Breast epithelium (tissue), 4 donors: ENCODE measurements at regions not wholly inside any gene's neighbourhood (a gene's known extent, or its start where the extent isn't known, plus 50 kb on each side); places are given as distances from the start of the nearest gene placed in this dataset.
"Not testable (repeated sequence)": the region's sequence is repeated elsewhere in the genome, so short reads cannot be mapped to it uniquely, and the experiment has no call there.

ENCODE experiments used
- DNase-seq, 2 donors: peaks; one replicate each; pipeline ENCODE4 v3.0.0-alpha.2; 2019; ENCODE audit warnings: low spot score in 2 of 2
- H3K27ac ChIP-seq, 2 donors: fragments of 200-600 bp; sonication (generic) in 1 of 2; one replicate each; pipeline ENCODE4 v1.5.1; 2016 to 2019; ENCODE audit warnings: mild to moderate bottlenecking in 1 of 2
- H3K27me3 ChIP-seq, 2 donors: fragments of 200-600 bp; sonication (generic) in 1 of 2; one replicate each; pipeline versions ENCODE4 v1.5.1 to v1.6.0; 2017 to 2019; ENCODE audit warnings: control low read depth in 1 of 2, mild to moderate bottlenecking in 1 of 2
- H3K36me3 ChIP-seq: fragments of 200-600 bp; one replicate; pipeline ENCODE4 v1.5.1; 2019
- H3K4me1 ChIP-seq, 2 donors: fragments of 200-600 bp; sonication (generic); one replicate each; pipeline ENCODE4 v1.5.1; 2016 to 2019; ENCODE audit warnings: control low read depth in 1 of 2
- H3K4me3 ChIP-seq, 3 donors: fragments of 200-600 bp; sonication (generic); 1 replicate in 2 of 3; 2 replicates in 1 of 3; pipeline ENCODE4 v1.5.1; 2016 to 2019; ENCODE audit warnings: mild to moderate bottlenecking in 3 of 3, moderate library complexity in 2 of 3
- H3K9me3 ChIP-seq, 2 donors: fragments of 200-600 bp; sonication (generic) in 1 of 2; one replicate each; pipeline ENCODE4 v1.5.1; 2016 to 2019; ENCODE audit warnings: control low read depth in 1 of 2
- POLR2A ChIP-seq: fragments of 450-650 bp; IDR thresholded peaks from one replicate; pipeline ENCODE4 v1.6.1; 2016; ENCODE audit warnings: antibody characterized with exemption, mild to moderate bottlenecking, moderate library complexity
- POLR2AphosphoS5 ChIP-seq, 3 donors: sonication (generic); formaldehyde crosslinking; IDR thresholded peaks; one replicate each; pipeline ENCODE4 v1.6.1; 2017; ENCODE audit warnings: antibody characterized with exemption in 3 of 3
- intact Hi-C: fragments of 100-400 bp; cut with DNase I; formaldehyde crosslinking; loops from one replicate; pipeline ENCODE4 v1.15.1; 2023; ENCODE audit warnings: low total_unique reads
- TF ChIP-seq, protein P1 (sequence below), 3 donors: fragments of 450-650 bp; IDR thresholded peaks; one replicate each; pipeline ENCODE4 v1.5.1; 2016 to 2017; ENCODE audit warnings: antibody characterized with exemption in 3 of 3, mild to moderate bottlenecking in 3 of 3, moderate library complexity in 3 of 3

DNA sequence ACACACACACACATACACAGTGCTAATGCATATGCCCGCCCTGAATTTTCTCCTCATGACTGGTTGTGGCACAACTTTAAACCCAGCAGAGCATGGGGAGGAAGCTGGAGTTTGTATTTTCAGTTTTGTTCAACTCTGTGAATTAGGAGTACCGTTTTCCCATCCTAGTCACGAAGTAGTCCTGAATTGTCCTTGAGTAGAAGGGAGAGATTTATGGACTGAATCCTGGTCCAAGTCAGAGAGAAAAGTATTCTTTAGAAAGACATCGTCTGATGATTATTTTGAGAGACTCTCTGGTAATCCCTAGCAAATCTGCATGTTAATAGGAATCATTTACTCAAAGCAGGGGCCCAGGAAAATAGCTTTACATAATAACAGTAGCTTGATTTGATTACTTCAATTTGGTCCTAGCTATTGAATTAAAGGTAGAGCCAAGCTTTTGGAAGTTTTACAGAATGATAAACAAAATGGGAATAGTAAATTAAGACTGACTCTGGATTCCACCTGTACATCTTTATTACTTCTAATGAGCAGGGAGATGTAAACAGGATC is 60.5 kb upstream of the OLIG2 start:
- intact Hi-C loops = no loop called here
- Histone ChIP-seq H3K27me3 (peaks cover 0 to 21% of the 10 kb centered on the region in 2 donors), H3K36me3 (no peaks in the 10 kb centered on the region), H3K27ac (no peak overlapping the region), H3K4me1 (no peaks in the 10 kb centered on the region), H3K9me3 (no peaks in the 10 kb centered on the region), H3K4me3 (no peak overlapping the region)
- TF ChIP-seq POLR2A (no peak), POLR2AphosphoS5 (IDR thresholded peaks at IDR 0.05) (no peak)
- TF ChIP-seq, protein P1, sequence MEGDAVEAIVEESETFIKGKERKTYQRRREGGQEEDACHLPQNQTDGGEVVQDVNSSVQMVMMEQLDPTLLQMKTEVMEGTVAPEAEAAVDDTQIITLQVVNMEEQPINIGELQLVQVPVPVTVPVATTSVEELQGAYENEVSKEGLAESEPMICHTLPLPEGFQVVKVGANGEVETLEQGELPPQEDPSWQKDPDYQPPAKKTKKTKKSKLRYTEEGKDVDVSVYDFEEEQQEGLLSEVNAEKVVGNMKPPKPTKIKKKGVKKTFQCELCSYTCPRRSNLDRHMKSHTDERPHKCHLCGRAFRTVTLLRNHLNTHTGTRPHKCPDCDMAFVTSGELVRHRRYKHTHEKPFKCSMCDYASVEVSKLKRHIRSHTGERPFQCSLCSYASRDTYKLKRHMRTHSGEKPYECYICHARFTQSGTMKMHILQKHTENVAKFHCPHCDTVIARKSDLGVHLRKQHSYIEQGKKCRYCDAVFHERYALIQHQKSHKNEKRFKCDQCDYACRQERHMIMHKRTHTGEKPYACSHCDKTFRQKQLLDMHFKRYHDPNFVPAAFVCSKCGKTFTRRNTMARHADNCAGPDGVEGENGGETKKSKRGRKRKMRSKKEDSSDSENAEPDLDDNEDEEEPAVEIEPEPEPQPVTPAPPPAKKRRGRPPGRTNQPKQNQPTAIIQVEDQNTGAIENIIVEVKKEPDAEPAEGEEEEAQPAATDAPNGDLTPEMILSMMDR (IDR thresholded peaks at IDR 0.05) = no peak
- DNase-seq = no peak

DNA sequence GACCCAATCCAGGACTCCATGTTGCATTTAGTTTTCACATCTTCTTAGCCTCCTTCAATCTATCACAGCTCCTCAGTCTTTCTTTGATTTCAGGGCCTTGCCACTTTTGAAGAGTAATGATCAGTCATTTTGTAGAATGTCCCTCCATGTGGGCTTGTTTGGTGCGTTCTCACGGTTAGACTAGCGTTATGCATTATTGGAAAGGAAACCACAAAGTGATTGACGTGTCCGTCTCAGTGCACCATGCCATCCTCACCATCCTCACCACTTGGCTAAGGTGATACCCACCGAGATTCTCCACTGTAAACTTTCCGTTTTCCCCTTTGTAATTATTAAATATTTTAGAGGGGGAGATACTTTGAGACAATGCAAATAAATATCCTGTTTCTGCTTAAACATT is 59.6 kb upstream of the OLIG2 start:
- Histone ChIP-seq H3K27me3 (peaks cover 0 to 17% of the 10 kb centered on the region in 2 donors), H3K4me3 (no peak overlapping the region), H3K9me3 (no peaks in the 10 kb centered on the region), H3K36me3 (no peaks in the 10 kb centered on the region), H3K4me1 (no peaks in the 10 kb centered on the region), H3K27ac (no peak overlapping the region)
- no peak for TF ChIP-seq POLR2A
- no peak for TF ChIP-seq POLR2AphosphoS5 (IDR thresholded peaks at IDR 0.05)
- TF ChIP-seq, protein P1 (IDR thresholded peaks at IDR 0.05) = no peak
- intact Hi-C loops = no loop called here
- no peak for DNase-seq

DNA sequence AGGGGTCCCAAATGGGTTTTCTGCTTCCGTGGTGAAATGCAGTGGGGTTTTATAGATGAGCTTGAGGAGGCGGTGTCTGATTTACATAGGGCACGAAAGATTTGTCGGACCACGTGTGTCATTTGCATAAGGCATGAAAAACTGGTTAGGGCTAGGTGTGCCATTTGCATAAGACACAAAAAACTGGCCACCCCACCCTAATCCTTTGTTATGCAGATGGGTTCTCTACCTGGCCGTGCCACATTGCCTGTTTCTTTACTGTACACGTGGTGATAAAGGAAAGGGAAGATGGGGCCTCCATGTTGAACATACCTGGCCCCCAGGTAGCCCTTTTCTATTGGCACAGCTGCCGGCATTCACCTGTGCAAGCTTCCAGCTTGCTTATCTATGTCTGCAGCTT is 57.6 kb upstream of the OLIG2 start:
- DNase-seq, H3K9me3 ChIP-seq, H3K27me3 ChIP-seq, H3K4me3 ChIP-seq, H3K27ac ChIP-seq, intact Hi-C loops, H3K36me3 ChIP-seq, H3K4me1 ChIP-seq: not testable (repeated sequence)

DNA sequence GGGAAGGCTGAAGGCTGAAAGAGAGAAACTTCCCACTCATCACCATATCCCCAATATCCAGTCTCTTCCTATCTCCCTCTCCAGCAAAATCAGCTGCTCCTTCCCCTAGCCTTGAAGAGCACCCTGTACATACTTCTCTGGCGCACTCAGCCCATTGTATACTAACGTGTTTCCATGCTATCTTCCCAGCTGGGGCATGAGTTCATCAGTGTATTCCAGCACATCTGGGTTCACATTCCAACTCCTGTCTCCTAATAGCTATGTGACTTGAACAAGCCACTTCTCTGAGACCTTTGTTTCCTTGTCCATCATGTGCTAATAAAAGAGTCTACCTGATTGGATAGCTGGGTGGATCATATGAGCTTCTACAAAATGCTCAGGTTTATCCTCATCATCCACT is 51.1 kb upstream of the OLIG2 start:
- Histone ChIP-seq H3K27me3 (peaks cover 0 to 14% of the 10 kb centered on the region in 2 donors), H3K9me3 (no peaks in the 10 kb centered on the region), H3K27ac (no peak overlapping the region), H3K4me1 (no peaks in the 10 kb centered on the region), H3K4me3 (no peak overlapping the region), H3K36me3 (no peaks in the 10 kb centered on the region)
- intact Hi-C loops = no loop called here
- no peak for TF ChIP-seq POLR2AphosphoS5 (IDR thresholded peaks at IDR 0.05)
- no peak for TF ChIP-seq POLR2A
- TF ChIP-seq, protein P1 (IDR thresholded peaks at IDR 0.05) = no peak
- DNase-seq = no peak

DNA sequence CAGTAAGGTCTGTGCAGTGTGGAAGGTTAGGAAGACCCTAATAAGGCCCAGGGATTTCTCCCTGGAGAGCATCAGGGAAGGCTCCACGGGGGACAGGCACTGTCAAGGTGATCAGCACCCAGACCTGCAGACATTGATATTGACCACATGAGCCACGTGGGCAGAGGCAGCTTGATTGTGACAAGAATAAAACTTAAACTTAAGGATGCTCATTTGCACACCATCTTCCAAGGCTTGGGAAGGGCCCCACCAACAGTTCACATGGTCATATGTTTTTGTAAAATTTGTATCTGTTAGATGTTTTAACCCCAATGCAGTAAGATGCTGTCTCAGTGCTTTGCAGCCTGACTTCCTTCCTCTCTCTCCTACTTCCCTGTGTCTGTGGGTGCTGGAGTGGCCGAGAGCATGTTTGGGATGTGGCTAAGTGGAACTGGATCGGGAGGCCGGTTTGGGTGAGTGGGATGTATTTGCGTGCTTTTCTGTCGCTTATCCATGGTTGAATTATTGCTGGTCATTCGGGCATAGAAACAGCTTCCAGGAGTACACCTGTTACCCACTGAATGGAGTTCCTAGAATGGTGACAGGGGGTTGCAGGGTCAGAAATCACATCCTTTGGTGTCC is 49.8 kb upstream of the OLIG2 start:
- H3K36me3 ChIP-seq = no peaks in the 10 kb centered on the region
- intact Hi-C loops = no loop called here
- peaks cover 0 to 14% of the 10 kb centered on the region in 2 donors for H3K27me3 ChIP-seq
- H3K4me3 ChIP-seq = no peak overlapping the region
- TF ChIP-seq POLR2AphosphoS5 (IDR thresholded peaks at IDR 0.05) = no peak
- TF ChIP-seq POLR2A = no peak
- TF ChIP-seq, protein P1 (IDR thresholded peaks at IDR 0.05) = no peak
- H3K27ac ChIP-seq = no peak overlapping the region
- no peak for DNase-seq
- no peaks in the 10 kb centered on the region for H3K9me3 ChIP-seq
- H3K4me1 ChIP-seq = no peaks in the 10 kb centered on the region
